Psoas muscle (tissue), 7 donors: ENCODE measurements at regions not wholly inside any gene's neighbourhood (a gene's known extent, or its start where the extent isn't known, plus 50 kb on each side); places are given as distances from the start of the nearest gene placed in this dataset.

Source experiments
- ATAC-seq, 4 donors: fragments of 200-7000 bp; cut with Tn5 transposase; one replicate each; pipeline ENCODE4 v1.9.1; 2020; ENCODE audit warnings: moderate library complexity in 3 of 4, mild to moderate bottlenecking in 2 of 4
- DNase-seq, 2 donors: peaks; one replicate each; pipeline ENCODE4 v3.0.0-alpha.2; 2020
- H3K27ac ChIP-seq: fragments of 200-600 bp; one replicate; pipeline ENCODE4 v1.8.0; 2022
- H3K27me3 ChIP-seq, 3 donors: fragments of 200-600 bp in 1 of 3; one replicate each; pipeline versions ENCODE4 v1.6.1 to v1.8.0; 2013 to 2022; ENCODE audit warnings: low read length in 2 of 3, mild to moderate bottlenecking in 2 of 3, moderate library complexity in 1 of 3; ENCODE audit not compliant: insufficient read depth in 3 of 3
- H3K36me3 ChIP-seq, 2 donors: fragments of 200-600 bp in 1 of 2; one replicate each; pipeline versions ENCODE4 v1.6.1 to v1.8.0; 2013 to 2022; ENCODE audit warnings: low read depth in 1 of 2, mild to moderate bottlenecking in 1 of 2, moderate library complexity in 1 of 2; ENCODE audit not compliant: insufficient read depth in 1 of 2
- H3K4me1 ChIP-seq: fragments of 200-600 bp; one replicate; pipeline ENCODE4 v1.8.0; 2022
- H3K4me3 ChIP-seq: fragments of 200-600 bp; one replicate; pipeline ENCODE4 v1.8.0; 2022; ENCODE audit warnings: mild to moderate bottlenecking
- H3K9me3 ChIP-seq: fragments of 200-600 bp; one replicate; pipeline ENCODE4 v1.8.0; 2022
- CTCF ChIP-seq: fragments of 200-600 bp; IDR thresholded peaks from one replicate; pipeline ENCODE4 v1.8.0; 2022; ENCODE audit warnings: antibody characterized with exemption
- WGBS, 3 donors: extraction: QIAGEN DNeasy Blood & Tissue Kit; methylation state at CpG; one replicate each; pipeline versions ENCODE4 v1.1.6 to v1.1.7; 2013; 5-methylcytosine and 5-hydroxymethylcytosine counted together
- intact Hi-C, 2 donors: fragments of 100-400 bp; cut with DNase I; formaldehyde crosslinking; loops; one replicate each; pipeline versions ENCODE4 v1.11.0 to v1.14.2; 2022
- donor health status: healthy with polysubstance abuse.
- donor health status: DM: no; HTN: no; CAD: no; lungs with moderate emphysema.
- donor health status: Bipolar disorder and iron deficiency.
- donor health status: healthy.
- donor health status: DM: yes; HTN: yes; CAD: no.
- donor health status: DM: no; HTN: no; CAD: no.
- donor health status: DM: yes; HTN: yes; CAD: no.

GRCh38 chrX:22424919-22425318 is 152.2 kb downstream of the CBLL2 start:
- no peak for DNase-seq
- intact Hi-C loops = no loop called here
- no peaks in the 10 kb centered on the region for H3K4me1 ChIP-seq
- 62 to 88% (median 82%) methylated on average over 1 of the region's 1 CpG for WGBS, 3 donors
- no peaks in the 10 kb centered on the region for H3K36me3 ChIP-seq
- H3K4me3 ChIP-seq = no peak overlapping the region
- no peak for TF ChIP-seq CTCF
- H3K27ac ChIP-seq = no peak overlapping the region
- H3K9me3 ChIP-seq = no peaks in the 10 kb centered on the region
- H3K27me3 ChIP-seq = no peaks in the 10 kb centered on the region
- no peak for ATAC-seq

- Histone ChIP-seq H3K9me3 (no peaks in the 10 kb centered on the region), H3K27me3 (no peaks in the 10 kb centered on the region), H3K27ac (no peak overlapping the region), H3K4me1 (no peaks in the 10 kb centered on the region), H3K4me3 (no peak overlapping the region), H3K36me3 (no peaks in the 10 kb centered on the region)
- intact Hi-C loops = no loop called here
- 87 to 100% (median 96%) methylated on average over 3 of the region's 3 CpGs for WGBS, 3 donors
- ATAC-seq (no peak), DNase-seq (no peak)
- no peak for TF ChIP-seq CTCF
Measured at GRCh38 chrX:22429704-22430103, 157.0 kb downstream of the CBLL2 start.

GRCh38 chrX:22430701-22431100 is 158.0 kb downstream of the CBLL2 start:
- H3K27ac ChIP-seq = no peak overlapping the region
- no peaks in the 10 kb centered on the region for H3K4me1 ChIP-seq
- DNase-seq = no peak
- intact Hi-C loops = no loop called here
- 78 to 92% (median 88%) methylated on average over 5 of the region's 5 CpGs for WGBS, 3 donors
- no peak for ATAC-seq
- H3K27me3 ChIP-seq = no peaks in the 10 kb centered on the region
- H3K36me3 ChIP-seq = no peaks in the 10 kb centered on the region
- no peaks in the 10 kb centered on the region for H3K9me3 ChIP-seq
- no peak for TF ChIP-seq CTCF
- H3K4me3 ChIP-seq = no peak overlapping the region

GRCh38 chrX:22433292-22434070 is 160.8 kb downstream of the CBLL2 start:
- TF ChIP-seq CTCF = no peak
- DNase-seq (no peak), ATAC-seq (no peak)
- intact Hi-C loops = no loop called here
- Histone ChIP-seq H3K36me3 (no peaks in the 10 kb centered on the region), H3K4me1 (no peaks in the 10 kb centered on the region), H3K9me3 (no peaks in the 10 kb centered on the region), H3K27me3 (no peaks in the 10 kb centered on the region), H3K4me3 (no peak overlapping the region), H3K27ac (no peak overlapping the region)
- 61 to 73% (median 65%) methylated on average over 10 to 12 of the region's 12 CpGs for WGBS, 3 donors

- DNase-seq = no peak
- H3K4me1 ChIP-seq = no peaks in the 10 kb centered on the region
- no peak for ATAC-seq
- H3K27ac ChIP-seq = no peak overlapping the region
- no peaks in the 10 kb centered on the region for H3K36me3 ChIP-seq
- no peak for TF ChIP-seq CTCF
- H3K4me3 ChIP-seq = no peak overlapping the region
- 75 to 80% (median 75%) methylated on average over 1 of the region's 1 CpG for WGBS, 3 donors
- intact Hi-C loops = no loop called here
- H3K27me3 ChIP-seq = no peaks in the 10 kb centered on the region
- H3K9me3 ChIP-seq = peaks cover 9% of the 10 kb centered on the region
Measured at GRCh38 chrX:22445880-22446279, 173.2 kb downstream of the CBLL2 start.
